WI38 (cell line): ENCODE measurements at regions not wholly inside any gene's neighbourhood (a gene's known extent, or its start where the extent isn't known, plus 50 kb on each side); places are given as distances from the start of the nearest gene placed in this dataset.

Experiments
- H3K4me3 ChIP-seq: 2 replicates; pipeline ENCODE4 v1.5.1; 2011; ENCODE audit warnings: low read depth, mild to moderate bottlenecking, control low read depth, low read length
- CTCF ChIP-seq: IDR thresholded peaks from 2 replicates; pipeline ENCODE4 v1.5.1; 2012; ENCODE audit warnings: low read depth, mild to moderate bottlenecking, control low read depth, low read length

- no peak for TF ChIP-seq CTCF
- H3K4me3 ChIP-seq: no peak overlapping the region
These were observed 74.0 kb upstream of the PLSCR5 start for GRCh38 chr3:146679191-146679590.

GRCh38 chr3:146672941-146673340 lies 67.8 kb upstream of the PLSCR5 start:
- TF ChIP-seq CTCF: no peak
- H3K4me3 ChIP-seq: no peak overlapping the region

- H3K4me3 ChIP-seq: no peak overlapping the region
- no peak for TF ChIP-seq CTCF
These were observed 59.3 kb upstream of the PLSCR5 start for GRCh38 chr3:146664403-146664802.

- no peak for TF ChIP-seq CTCF
- H3K4me3 ChIP-seq: no peak overlapping the region
These were observed 53.7 kb upstream of the PLSCR5 start for GRCh38 chr3:146658841-146659240.

- no peak for TF ChIP-seq CTCF
These were observed 50.3 kb upstream of the PLSCR5 start for GRCh38 chr3:146655333-146655996.

More at GRCh38 chr3:146655333-146655996, 50.3 kb upstream of the PLSCR5 start:
- H3K4me3 ChIP-seq: no peak overlapping the region
